Esophagus muscularis mucosa (tissue), 3 donors: ENCODE measurements at regions not wholly inside any gene's neighbourhood (a gene's known extent, or its start where the extent isn't known, plus 50 kb on each side); places are given as distances from the start of the nearest gene placed in this dataset.

Experiments
- POLR2A ChIP-seq: fragments of 450-650 bp; IDR thresholded peaks from one replicate; pipeline ENCODE4 v1.6.1; 2017; ENCODE audit warnings: antibody characterized with exemption, moderate library complexity, mild to moderate bottlenecking, low read depth
- TF ChIP-seq, protein P1 (sequence below), 3 experiments: fragments of 200-600 bp in 2 of 3; fragments of 450-650 bp in 1 of 3; sonication (generic) in 2 of 3; IDR thresholded peaks; one replicate each; pipeline ENCODE4 v1.5.1; 2017 to 2019; ENCODE audit warnings: antibody characterized with exemption in 3 of 3, mild to moderate bottlenecking in 2 of 3, moderate library complexity in 1 of 3

DNA sequence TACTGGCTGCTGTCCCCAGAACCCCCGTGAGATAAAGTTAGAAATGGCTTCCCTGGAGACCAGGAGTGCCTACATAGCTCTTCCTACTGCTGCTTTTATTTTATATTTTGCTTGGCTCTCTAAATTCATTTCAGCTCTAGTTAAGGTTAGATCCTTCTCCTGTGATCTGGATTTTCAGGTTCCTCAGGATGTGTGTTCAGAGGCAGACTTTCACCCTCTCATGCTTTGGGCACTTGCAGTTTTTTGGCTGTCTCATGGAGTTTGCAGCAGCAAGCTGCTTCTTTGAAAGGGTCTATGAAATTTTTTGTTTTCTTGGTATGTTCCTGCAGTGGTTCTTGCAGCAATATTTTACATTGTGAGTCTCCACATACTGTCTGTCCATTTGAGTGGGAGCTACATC, 93.3 kb downstream of the ATP23 start:
- no peak for TF ChIP-seq POLR2A
- TF ChIP-seq, protein P1, sequence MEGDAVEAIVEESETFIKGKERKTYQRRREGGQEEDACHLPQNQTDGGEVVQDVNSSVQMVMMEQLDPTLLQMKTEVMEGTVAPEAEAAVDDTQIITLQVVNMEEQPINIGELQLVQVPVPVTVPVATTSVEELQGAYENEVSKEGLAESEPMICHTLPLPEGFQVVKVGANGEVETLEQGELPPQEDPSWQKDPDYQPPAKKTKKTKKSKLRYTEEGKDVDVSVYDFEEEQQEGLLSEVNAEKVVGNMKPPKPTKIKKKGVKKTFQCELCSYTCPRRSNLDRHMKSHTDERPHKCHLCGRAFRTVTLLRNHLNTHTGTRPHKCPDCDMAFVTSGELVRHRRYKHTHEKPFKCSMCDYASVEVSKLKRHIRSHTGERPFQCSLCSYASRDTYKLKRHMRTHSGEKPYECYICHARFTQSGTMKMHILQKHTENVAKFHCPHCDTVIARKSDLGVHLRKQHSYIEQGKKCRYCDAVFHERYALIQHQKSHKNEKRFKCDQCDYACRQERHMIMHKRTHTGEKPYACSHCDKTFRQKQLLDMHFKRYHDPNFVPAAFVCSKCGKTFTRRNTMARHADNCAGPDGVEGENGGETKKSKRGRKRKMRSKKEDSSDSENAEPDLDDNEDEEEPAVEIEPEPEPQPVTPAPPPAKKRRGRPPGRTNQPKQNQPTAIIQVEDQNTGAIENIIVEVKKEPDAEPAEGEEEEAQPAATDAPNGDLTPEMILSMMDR (IDR thresholded peaks at IDR 0.05) = no peak
